GM12873 (cell line): ENCODE measurements at regions not wholly inside any gene's neighbourhood (a gene's known extent, or its start where the extent isn't known, plus 50 kb on each side); places are given as distances from the start of the nearest gene placed in this dataset.

ENCODE experiments used
- TF ChIP-seq, protein P1 (sequence below): IDR thresholded peaks from 2 replicates; pipeline ENCODE4 v1.5.1; 2012; ENCODE audit warnings: low read depth, mild to moderate bottlenecking, moderate library complexity, low read length, control low read depth; ENCODE audit not compliant: insufficient read depth; ENCODE audit errors: missing control alignments

DNA sequence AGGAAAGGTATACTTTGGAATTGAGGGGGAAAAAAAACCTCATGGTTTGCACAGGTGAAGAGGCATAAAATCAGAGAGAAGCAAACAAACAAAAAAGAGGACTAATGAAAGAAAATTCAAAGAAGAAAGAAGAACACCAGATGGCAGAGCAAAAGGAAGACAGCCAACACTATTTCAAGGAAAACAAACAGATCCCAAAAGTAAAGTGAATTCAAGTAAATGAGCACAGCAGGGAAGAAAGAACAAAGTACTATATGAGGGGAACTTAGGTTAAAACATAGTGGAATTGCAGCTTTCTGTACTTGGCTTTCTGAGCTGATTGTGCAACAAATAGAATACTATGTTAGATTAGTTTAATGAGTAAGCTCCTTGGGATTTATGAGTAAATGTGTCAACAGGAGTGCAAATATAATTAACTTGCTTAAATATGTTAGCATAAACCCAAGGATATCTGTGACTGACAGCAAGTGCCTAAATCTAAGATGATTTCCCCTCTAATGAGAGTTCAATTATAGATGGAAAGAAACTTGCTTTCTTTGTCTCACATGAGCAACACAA, 404.6 kb upstream of the CNTN5 start:
- TF ChIP-seq, protein P1, sequence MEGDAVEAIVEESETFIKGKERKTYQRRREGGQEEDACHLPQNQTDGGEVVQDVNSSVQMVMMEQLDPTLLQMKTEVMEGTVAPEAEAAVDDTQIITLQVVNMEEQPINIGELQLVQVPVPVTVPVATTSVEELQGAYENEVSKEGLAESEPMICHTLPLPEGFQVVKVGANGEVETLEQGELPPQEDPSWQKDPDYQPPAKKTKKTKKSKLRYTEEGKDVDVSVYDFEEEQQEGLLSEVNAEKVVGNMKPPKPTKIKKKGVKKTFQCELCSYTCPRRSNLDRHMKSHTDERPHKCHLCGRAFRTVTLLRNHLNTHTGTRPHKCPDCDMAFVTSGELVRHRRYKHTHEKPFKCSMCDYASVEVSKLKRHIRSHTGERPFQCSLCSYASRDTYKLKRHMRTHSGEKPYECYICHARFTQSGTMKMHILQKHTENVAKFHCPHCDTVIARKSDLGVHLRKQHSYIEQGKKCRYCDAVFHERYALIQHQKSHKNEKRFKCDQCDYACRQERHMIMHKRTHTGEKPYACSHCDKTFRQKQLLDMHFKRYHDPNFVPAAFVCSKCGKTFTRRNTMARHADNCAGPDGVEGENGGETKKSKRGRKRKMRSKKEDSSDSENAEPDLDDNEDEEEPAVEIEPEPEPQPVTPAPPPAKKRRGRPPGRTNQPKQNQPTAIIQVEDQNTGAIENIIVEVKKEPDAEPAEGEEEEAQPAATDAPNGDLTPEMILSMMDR, result no peak

DNA sequence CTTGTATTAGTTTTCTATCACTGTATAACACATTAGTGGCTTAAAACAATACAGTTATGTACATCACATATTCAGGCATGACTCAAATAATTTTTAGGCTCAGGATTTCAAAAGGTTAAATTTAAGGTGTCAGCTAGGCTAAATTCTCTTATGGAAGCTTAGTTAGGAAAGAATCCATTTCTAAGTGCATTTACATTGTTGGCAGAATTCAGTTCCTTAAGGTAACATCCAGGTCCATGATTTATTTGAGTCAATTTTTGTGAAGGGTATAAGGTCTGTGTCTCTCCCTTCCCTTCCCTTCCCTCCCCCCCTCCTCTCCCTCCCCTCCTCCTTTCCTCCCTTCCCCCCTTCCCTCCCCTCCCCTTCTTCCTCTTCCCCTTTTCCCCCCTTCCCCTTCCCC, 399.0 kb upstream of the CNTN5 start:
- TF ChIP-seq, protein P1, result no peak

DNA sequence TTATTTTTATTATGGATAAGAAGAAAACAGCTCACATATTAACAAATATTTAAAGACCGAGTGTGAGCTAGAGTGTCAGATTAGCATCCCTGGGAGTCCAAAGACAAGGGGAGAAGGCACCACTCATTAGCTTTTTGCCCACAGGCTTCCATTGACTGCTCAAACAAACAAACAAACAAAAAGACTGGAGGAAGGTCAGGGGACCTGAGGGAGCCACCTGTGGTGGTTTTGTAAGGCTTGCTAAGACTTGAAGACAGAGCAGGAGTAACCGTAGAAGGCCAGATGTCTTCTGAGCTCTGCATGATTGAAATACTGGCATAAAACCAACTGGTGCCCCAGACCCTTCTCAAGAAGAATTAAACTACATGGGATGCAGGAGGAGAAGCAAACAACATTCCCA, 395.2 kb upstream of the CNTN5 start:
- TF ChIP-seq, protein P1, result no peak

DNA sequence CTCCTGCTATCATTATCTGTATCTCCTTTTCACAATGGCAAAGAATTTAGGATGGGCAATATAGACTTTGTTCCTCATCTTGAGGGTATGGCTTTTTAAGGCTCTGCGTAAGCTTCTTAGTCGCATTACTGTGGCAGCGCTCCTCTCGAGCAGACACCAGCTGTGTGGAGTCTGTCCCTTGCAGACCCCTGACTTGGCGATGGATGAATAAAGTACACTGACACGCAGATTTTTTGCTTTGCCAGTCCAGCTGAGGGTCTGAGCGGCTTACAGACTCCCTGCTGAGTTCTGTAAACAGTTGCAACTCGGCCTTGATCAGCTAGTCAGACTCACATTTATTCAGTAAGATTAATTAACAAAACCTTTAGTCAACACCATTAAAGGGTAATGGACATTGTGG, 390.0 kb upstream of the CNTN5 start:
- TF ChIP-seq, protein P1, result no peak

DNA sequence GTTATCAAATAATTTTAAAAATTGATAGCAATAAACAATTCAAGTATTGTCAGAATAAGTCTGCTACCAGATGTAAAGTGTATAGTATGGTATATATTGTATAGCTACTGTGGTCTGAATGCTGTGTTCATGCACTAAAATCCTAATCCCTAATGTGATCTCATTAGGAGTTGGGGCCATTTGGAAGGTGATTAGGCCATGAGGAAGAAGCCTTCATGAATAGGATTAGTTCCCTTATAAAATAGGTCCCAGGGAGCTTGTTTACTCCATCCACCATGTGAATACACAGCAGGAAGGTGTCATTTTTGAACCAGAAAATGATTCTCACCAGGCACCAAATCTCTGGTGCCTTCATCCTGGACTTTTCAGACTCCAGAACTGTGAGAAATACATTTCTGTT, 363.0 kb upstream of the CNTN5 start:
- TF ChIP-seq, protein P1, result no peak

DNA sequence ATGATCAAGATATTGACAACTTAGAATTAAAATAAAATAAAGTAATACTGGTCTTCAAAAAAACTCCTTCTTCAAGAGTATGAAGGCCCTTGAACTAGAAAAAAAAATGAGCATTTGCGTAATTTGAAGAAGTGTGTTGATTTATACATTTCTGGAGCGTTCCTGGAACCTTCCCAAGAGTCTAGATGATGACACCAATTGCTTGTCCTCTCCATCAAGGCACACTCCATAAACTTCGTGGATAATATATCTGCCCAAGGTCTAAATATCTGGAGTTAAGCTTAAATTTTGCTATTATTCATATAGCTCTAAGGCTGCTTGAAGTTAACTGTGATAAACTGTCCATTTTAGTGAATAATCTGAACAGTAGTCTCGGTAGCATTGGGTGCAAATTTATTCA, 361.3 kb upstream of the CNTN5 start:
- TF ChIP-seq, protein P1, result no peak

DNA sequence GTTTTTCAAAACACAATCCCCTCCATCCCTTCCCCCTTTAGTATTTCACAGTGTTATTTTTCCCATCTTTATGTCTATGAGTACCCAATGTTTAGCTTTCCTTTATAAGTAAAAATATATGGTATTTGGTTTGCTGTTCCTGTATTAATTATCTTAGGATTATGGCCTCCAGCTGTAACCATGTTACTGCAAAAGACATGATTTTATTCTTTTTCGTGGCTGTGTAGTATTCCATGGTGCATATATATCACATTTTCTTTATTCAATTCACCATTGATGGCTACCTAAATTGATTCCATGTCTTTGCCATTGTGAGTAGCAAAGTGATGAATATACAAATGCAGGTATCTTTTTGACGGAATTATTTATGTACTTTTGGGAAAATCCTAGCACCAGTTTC, 346.4 kb upstream of the CNTN5 start:
- TF ChIP-seq, protein P1, result no peak
